NCI-H1417 treated with DMSO at 0.1 percent for 48 hours (cell line): ENCODE measurements at regions not wholly inside any gene's neighbourhood (a gene's known extent, or its start where the extent isn't known, plus 50 kb on each side); places are given as distances from the start of the nearest gene placed in this dataset.

Experiments
- DNase-seq: peaks from one replicate; lab custom pipeline; 2025; lab: John Stamatoyannopoulos, UW

DNA sequence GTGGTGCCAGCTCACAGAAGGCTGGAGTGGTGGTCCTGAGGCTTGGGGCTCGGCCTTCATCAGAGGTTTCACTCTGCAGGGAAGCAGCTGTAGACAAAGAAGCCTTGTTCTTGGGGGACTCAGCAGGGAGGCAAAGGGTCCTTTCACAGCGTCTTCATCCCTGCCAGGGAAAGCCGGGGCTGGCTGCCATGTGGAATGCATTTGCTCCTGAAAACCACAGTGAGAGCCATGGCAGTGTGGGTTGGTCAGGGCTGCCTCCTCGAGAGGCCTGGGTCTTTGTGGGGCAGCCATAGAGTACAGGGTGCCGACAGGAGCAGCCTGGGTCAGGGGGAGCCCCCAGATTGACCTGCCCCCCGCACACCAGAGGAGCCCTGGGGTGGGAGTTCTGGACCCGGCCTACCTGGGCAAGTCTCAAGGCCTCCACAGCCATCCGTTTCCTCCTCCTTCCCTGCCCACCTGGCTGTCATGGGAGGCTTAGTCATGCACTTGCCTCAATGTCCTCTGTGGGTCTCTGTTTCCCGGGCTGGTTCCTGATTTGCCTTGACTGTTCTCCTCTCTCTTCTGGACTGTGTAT lies 144.0 kb downstream of the CDC5L start:
- DNase-seq: no peak

DNA sequence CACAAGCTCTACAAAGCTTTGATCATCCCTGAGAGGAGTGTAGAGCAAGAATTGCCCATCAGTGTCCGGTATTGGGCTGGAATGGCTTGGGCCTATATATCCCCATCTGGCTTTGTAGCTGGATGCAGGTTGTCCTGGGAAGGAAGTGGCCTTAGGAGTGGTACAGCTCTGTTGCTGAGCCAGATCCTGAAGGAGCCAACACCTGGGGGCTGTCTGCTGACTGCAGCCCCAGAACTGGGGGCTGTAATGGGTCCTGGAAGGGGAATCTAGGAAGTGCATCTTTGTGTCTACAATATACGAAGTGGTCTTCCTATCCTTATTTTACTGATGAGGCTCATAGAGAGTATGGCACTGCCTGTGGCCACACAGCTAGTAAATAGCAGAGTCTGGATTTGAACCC lies 145.9 kb downstream of the CDC5L start:
- DNase-seq: no peak

DNA sequence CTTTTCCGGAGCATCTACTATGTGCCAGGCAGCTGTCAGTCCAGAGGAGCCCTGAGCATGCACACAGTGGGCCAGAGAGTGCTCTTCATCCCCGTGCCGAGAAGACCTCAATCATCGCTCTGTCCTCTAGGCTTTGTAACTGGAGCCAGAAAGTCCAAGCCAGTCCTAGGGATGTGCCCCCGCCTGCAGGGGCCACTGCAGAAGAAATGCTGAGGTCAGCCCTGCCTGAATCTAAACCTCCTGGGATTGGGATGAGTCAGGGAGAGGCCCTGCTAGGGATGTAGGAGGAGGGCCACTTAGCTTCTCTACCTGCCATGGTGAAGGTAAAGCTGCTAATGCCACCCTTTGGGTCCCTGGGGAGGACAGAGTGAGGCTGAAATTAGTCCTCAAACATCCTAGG lies 146.8 kb downstream of the CDC5L start:
- no peak for DNase-seq

DNA sequence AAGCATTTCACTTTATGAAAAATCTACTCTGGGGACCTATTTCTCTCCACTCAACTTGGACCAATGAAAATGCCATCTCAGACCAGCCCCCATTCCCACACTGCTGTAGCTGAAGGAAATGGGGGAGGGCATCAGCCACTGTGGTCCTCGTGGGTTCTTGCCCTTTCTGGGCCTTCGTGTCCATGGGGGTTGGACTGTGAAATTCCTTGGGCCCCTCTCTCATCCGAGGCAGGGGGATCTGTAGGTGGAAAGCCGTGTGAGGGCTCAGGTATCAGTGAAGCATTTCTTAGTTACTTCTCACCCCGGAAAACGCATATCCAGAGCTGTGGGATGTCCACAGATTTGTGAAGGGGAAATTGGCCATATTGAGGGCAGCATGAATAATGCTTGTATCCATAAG lies 147.9 kb downstream of the CDC5L start:
- DNase-seq: no peak

DNA sequence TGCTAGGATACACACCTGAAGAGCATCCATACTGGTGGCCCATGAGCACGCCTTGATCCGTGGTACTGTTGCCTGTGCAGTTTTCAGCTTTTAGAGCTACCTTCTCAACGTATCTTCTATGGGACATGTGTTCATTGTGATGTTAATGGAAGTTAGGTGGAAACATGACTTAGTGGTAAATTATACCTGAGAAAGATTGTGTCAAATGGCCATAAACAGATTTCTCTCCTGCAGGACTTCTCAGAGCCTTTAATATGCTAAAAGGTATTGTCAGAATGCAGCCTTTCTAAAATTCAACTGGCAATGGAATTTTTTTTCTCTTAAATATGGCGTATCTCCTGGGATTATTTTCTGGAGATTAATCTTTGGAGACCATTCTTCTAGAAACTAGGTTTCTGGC lies 148.5 kb downstream of the CDC5L start:
- no peak for DNase-seq

DNA sequence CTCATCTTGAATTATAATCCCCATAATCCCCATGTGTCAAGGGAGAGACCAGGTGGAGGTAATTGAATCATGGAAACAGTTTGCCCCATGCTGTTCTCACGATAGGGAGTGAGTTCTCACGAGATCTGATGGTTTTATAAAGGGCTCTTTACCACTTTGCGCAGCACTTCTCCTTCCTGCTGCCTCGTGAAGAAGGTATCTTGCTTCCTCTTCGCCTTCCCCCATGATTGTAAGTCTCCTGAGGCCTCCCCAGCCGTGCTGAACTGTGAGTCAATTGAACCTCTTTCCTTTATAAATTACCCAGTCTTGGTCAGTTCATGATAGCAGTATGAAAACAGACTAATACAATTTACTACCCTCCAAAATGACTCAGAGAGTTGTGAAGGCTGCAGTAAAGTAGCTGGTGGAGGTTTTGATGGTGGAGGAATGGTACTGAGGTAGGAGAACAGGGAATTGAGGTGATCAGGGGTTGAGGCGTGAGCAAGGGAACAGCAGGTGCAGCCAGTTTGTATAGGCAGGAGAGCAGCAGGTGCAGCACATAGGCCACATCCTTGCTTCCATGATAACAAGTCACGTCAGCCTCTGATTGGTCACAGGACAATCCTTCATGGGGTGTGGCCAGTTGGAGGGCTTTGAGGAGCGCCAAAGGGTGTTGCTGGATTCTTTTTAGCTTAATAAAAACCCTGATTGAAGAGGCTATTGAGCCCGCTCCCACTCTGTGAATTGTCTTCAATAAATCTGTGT lies 150.0 kb downstream of the CDC5L start:
- DNase-seq: no peak

DNA sequence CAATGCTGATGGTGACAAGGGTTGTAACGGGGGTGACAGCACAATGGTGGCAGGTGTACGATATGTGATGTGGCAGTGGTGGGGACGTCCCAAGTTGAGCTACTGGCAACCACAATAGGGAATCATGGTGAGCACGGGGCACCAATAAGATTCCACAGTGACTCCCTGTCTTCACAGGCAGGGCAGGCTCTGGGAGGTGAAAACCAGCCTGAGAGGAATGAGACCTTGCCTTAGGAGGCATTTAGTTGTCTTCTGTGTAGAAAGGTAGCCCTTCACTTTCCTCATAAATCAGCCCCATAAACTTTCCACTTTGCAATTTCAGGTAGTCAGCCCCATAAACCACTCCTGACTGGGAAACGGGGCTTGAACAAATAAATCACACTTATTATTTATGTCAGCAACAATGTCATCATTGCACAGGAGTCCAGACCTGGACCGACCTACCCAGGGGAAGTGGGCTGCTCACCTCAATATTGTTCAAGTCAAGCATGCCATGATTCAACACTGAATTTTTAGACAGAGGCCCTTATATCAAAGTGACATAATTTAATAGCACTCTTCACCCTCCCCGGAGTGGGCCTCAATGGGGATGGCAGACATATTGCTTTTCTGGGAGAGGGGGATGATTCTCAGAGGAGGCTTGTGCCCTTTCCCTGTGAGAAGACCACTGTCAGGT lies 150.8 kb downstream of the CDC5L start:
- DNase-seq: no peak

DNA sequence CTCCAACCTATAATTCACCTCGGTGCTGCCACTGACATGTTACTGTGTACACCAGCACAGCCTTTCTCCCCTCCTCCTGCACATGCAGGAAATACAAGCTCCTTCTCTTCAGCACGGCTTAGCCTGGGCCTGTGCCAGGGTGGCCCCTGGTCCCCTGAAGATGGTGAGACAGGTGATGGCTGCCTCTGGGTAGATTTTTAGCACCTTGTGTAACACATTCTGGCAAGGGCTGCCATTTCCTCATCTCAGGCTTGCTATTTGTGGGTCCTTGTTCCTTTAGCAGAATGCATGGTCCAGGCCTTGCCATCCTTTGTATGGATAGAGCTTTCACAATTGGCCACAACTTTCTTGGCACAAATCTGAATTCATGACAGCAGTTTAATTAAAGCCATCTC lies 151.3 kb downstream of the CDC5L start:
- DNase-seq: no peak

DNA sequence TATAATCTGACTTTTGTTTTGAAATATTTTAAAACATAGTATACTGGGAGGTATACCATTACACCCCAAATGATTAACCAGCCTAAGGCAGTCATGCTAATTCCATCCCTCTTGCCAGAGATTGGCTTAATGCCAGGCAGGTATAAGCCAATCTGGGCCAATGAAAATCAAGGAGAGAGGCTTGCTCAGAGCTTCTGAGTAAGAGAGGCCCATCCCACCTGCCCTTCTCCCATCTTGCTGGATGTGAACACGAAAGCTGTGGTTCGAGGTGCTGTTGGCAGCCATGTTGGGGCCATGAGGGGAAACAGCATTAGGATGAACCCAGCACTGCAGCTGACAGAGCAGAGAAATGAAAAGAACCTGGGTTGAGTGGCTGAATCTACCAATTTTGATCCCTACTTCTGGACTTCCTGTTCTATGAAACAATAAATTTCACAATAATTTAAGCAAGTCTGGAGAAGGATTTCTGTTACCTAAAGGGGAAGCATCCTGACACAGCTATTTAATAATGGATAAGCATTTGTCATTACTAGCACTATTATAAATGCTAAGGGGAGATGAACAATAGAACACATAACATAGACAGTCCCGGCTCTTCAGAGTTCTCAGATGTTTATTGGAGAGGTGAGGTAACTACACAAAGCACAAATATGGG lies 152.3 kb downstream of the CDC5L start:
- no peak for DNase-seq

DNA sequence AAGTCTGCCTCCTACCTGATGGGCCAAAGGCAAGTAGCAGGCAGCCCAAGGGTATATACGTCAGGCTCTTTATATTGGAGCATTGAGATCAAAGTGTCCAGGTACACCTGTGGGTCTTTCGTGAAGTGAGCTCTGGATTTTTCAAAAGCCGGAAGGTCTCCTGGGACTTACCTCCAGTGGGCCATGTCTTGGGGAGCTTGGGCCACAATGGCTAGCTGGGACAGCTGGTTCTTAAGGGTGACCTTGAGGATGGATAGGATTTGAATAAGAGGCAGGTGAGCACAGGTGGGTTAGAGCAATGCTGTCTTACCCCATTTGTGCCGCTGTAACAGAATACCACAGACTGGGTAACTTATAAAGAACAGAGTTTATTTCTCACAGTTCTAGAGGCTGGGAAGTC lies 153.4 kb downstream of the CDC5L start:
- no peak for DNase-seq

DNA sequence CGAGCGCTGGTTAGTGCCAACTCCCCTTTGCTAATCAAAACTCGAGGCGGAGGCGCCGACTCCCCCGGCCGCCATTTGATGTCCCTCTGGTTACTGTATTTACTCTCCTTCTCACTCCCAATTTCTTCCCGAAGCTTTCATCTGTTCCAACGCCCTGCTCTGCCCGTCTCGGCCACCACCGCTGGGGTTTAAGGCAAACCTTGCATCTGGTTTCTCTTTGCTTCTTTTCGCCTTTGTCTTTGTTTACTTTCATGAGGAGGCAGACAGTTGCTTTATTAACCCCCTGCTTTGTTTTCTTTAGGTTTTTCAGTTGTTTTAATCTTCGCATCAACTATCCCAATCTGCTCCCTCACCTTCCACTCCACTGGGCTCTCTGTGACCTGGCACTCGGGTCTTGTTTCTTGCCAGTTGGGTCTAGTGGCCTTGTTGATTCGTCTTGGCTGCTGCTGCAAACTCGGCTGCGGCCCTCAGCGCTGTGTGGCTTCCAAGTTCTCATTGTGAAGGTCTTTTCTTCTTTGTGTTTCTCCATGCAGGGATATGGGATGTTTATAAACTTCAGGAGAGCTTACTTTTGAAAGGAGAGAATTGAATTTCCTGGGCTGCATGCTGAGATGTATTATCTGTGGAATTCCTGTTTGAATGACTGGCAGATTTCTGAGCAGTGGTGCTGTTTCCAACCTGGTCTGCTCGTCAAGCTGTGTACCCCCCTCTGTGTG lies 155.1 kb downstream of the CDC5L start:
- DNase-seq: no peak

DNA sequence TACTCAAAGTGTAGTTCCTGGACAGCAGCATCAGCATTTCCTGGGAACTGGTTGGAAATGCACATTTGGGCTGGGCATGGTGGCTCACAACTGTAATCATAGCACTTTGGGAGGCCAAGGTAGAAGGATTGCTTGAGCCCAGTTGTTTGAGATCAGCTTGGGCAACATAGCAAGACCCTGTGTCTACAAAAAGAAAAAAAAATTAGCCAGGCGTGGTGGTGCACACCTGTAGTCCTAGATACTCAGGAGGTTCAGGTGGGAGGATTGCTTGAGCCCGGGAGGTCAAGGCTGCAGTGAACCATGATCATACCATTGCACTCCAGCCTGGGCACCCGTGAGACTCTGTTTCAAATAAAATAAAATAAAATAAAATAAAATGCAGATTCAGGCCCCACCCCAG lies 156.2 kb downstream of the CDC5L start:
- no peak for DNase-seq

DNA sequence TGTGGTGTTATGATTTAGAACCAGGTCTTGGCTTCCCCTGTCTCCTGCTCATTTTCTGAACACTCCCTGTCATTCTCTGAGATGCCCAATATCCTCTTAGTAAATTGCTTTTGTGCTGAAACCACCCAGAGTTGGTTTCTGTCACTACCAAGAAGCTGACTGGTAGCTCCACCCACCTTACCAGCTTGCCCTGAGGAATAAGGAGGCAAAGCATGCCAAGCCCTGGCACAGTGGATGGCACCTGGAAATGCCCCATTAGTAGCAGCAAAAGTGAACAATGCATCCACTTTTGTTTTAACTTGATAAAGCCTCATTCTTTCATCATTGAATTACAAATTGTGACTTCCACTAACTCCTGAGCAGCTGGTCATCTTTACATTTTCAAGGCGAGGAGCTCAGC lies 157.7 kb downstream of the CDC5L start:
- DNase-seq: no peak

DNA sequence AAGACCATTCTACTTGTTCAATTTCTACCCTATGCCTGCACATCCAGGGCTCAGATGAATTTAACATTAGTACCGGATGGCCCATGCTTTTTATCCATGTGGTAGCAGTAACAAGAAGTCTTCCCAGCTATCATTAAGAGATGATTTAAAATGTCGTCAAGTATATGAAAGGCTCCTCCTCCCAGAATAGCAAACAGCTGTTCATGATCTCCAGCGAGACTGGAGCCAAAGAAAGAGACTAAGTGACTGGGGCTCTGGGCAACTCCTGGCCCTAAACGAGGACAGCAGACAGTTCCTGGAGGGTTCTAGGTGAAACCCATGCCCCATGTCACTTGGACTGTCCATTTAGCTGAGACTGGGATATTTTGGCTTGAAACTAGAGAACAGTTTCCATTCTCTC lies 160.8 kb downstream of the CDC5L start:
- no peak for DNase-seq

DNA sequence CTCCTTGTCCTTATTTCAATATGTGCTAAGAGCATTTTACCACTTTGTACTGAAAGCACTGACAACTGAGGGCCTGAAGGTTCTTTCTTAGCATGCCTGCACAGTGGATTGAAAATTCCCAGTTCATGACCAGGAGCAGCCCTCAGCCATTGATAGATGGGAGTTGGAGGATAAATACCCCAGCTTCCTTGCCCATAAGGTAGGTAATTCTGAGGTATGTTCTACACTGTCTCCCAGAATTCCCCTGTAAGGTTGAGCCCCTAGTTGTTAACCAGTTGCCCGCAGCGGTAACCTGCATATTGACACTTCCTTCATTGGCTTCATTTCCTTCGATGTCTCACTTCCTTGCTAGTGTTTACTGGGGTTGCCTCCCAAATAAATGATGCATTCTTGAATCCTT lies 162.0 kb downstream of the CDC5L start:
- no peak for DNase-seq

DNA sequence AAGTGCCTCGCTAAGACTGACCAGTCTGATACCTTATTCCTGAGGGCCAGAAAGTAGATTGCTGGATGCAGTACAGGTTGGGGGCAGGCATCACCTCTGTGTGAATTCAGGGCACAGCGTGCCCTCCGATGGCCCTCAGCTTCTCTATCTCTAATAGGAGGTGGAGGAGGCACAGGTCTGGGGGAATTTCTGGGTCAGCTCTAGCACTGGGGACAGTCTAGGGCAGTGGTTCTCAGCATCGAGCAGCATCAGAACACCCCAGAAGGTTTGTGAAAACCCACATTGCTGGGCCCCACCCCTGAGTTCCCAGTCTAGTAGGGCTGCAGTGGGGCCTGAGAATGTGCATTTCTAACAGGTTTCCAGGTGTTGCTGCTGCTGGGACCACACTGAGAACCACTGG lies 166.7 kb downstream of the CDC5L start:
- DNase-seq: no peak

DNA sequence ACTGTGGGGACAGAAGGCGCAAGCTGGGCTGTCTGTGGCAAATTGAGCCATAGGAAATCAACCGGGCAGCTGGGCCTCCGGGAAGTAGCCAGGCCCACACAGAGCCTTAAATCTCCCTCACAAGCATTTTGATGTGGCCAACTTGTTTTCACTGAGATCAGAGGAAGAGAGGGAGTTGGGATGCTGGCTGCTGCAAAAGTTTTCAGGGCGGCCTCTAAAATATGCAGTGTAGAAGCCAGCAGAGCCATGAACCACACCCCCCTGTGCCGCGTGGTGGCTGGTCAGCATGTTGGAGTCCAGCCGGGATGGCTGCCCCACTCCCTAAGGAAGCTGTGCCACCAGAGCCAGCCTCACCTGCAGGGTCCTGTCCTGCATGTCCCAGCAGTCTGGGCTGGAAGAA lies 167.4 kb downstream of the CDC5L start:
- no peak for DNase-seq

DNA sequence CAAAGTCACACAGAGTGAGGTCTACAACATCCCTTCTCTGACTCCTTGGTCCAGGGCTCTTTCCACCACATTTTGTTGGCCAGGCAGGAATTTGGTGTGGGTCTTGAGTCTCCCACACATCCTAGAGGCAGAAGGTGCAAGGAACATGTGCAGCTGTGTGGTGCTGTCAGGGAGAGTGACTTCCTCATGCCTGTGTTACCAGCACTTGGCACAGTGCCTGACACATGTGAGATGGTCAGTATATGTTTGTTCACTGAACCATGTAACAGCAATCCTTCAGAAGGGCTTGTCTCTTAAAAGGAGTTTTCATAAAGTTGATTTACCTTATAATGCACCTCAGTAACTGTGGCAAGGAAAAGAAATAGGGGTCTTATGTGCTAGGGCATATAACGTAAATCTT lies 168.5 kb downstream of the CDC5L start:
- no peak for DNase-seq

DNA sequence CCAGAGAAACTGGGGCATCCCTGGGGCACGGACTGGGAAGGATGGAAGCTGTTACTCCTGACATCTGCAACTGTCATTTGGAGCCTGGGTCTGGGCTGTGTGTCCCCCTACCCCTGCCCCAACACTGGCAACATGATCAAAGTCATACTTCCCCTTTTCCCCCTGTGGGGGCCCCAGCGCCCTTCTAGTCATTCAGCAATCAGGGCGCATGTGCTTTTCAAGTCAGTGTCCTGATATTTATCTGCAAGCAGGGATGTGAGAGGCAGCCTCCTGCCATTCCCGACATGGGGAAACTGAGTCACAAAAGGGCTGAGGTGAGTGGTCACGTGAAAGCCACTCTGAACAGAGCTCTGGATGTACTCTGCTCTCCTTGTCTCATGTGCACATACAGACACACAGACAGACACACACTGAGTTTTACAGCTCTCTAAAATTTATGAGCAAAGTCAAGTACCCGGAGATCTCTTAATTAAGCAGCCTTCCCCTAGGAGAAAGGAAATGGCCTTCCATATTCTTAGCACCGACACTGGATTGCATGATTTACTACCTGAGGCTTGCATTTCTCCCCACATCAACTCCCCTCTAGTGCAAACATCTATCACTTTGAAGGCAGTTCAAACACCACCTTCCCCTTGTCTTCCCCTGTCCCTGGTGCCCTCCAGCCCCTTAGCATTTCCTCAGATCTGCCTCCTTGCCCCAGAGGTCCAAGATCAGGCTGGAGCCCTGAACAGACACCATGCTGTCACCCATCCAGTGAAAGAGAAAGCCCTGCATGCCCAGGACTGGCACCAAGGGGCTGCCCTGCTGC lies 170.7 kb downstream of the CDC5L start:
- no peak for DNase-seq

DNA sequence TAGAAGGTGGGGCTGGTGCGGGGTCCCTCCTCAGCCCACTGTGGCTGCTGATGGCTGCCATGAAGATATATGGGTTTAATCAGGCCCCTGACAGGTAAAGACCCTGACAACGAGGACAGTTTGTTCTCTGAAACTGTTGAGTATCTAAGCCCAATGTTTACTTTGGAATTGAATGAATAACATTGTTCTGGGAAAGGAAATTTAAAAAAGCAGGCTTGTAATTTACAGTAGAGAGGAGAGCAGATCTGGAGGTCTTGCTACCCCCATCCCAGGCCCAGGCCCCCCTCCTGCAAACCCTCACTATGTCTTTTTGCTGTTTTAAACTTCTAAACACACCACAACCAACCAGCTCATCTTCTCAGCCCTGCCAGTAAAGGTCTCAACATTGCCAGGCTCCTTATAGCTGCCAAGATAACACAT lies 171.3 kb downstream of the CDC5L start:
- DNase-seq: no peak

DNA sequence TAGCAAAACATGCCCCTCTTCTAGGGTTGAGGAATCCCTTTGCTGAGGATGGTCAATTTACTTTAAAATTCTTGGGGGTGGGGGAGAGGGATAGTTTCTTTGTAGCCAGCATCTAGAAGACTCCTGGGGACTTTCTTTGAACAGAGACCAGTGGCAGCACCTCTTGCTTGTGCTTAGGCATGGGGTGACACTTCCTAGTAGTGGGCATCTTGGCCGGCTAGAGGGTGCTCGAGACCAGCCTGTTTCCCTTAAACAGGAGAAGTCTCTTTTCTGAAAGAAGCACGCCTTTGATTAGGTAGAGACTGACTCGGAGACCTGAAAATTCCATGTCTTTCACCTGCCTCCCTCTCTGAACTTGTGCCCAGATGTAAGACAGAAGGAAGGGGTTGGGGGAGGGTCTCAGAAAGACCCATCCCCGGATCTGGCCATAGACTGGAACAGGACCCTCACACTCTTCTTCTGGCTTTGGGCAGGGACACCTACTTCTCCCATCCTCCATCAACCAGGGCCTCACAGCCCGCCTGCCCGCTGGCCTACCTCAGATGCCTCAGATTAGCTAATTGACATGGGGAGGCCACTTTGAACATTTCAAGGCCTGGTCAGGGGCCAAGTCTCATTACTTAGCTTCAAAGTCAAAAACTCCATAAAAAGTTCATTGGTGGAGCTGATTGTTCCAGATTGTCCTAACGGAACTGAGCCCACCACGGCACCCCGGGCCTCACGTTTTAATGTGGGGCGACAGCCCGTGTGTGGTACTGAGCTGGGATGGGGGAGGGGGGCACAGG lies 172.2 kb downstream of the CDC5L start:
- no peak for DNase-seq
